Type B pancreatic cell (in vitro differentiated cells): ENCODE measurements at regions not wholly inside any gene's neighbourhood (a gene's known extent, or its start where the extent isn't known, plus 50 kb on each side); places are given as distances from the start of the nearest gene placed in this dataset.

Source experiments
- DNase-seq: peaks from one replicate; pipeline ENCODE4 v3.0.0; 2021; ENCODE audit warnings: mixed read lengths; ENCODE audit not compliant: unreplicated experiment; ENCODE audit errors: extremely low spot score
- H3K27ac Mint-ChIP-seq: 2 replicates; pipeline ENCODE4 v1.8.0; 2021; ENCODE audit warnings: mild to moderate bottlenecking, mixed read lengths
- H3K27me3 Mint-ChIP-seq: 2 replicates; pipeline ENCODE4 v1.8.0; 2021; ENCODE audit warnings: mixed read lengths
- H3K36me3 Mint-ChIP-seq: 2 replicates; pipeline ENCODE4 v1.8.0; 2021; ENCODE audit warnings: mixed read lengths
- H3K4me1 Mint-ChIP-seq: one replicate; pipeline ENCODE4 v1.8.0; 2021; ENCODE audit warnings: mixed read lengths; ENCODE audit not compliant: unreplicated experiment
- H3K4me3 Mint-ChIP-seq: 2 replicates; pipeline ENCODE4 v1.8.0; 2021; ENCODE audit warnings: mild to moderate bottlenecking, mixed read lengths
- H3K9me3 Mint-ChIP-seq: 2 replicates; pipeline ENCODE4 v1.8.0; 2021; ENCODE audit warnings: mixed read lengths
- CTCF ChIP-seq: fragments of 200-600 bp; sonication (generic); conservative IDR thresholded peaks from 2 replicates; pipeline ENCODE4 v1.5.0; 2021; ENCODE audit warnings: antibody characterized with exemption, mild to moderate bottlenecking

GRCh38 chr2:60091894-60092293, 461.6 kb downstream of the BCL11A start:
- H3K27ac Mint-ChIP-seq = peak overlapping the region; percentile 11
- peaks cover 27% of the 10 kb centered on the region for H3K4me1 Mint-ChIP-seq
- H3K4me3 Mint-ChIP-seq = peak overlapping the region; percentile 11
- H3K27me3 Mint-ChIP-seq = peaks cover 3% of the 10 kb centered on the region
- H3K9me3 Mint-ChIP-seq = no peaks in the 10 kb centered on the region
- H3K36me3 Mint-ChIP-seq = no peaks in the 10 kb centered on the region
- TF ChIP-seq CTCF = no peak
- DNase-seq = no peak

GRCh38 chr2:60091266-60091665, 462.2 kb downstream of the BCL11A start:
- Mint-ChIP-seq H3K27ac (no peak overlapping the region), H3K4me3 (peak overlapping the region; percentile 11), H3K27me3 (peaks cover 3% of the 10 kb centered on the region), H3K4me1 (peaks cover 27% of the 10 kb centered on the region), H3K36me3 (no peaks in the 10 kb centered on the region), H3K9me3 (no peaks in the 10 kb centered on the region)
- TF ChIP-seq CTCF = no peak
- no peak for DNase-seq

- H3K4me1 Mint-ChIP-seq = peaks cover 10% of the 10 kb centered on the region
- no peak overlapping the region for H3K4me3 Mint-ChIP-seq
- H3K9me3 Mint-ChIP-seq = no peaks in the 10 kb centered on the region
- DNase-seq = no peak
- H3K27ac Mint-ChIP-seq = no peak overlapping the region
- peaks cover 4% of the 10 kb centered on the region for H3K27me3 Mint-ChIP-seq
- H3K36me3 Mint-ChIP-seq = no peaks in the 10 kb centered on the region
- TF ChIP-seq CTCF = no peak
Observed at GRCh38 chr2:60079562-60079961, 473.9 kb downstream of the BCL11A start.

GRCh38 chr2:60075048-60075447, 478.4 kb downstream of the BCL11A start:
- Mint-ChIP-seq H3K4me1 (peaks cover 25% of the 10 kb centered on the region), H3K27ac (no peak overlapping the region)

GRCh38 chr2:60073201-60073600, 480.3 kb downstream of the BCL11A start:
- Mint-ChIP-seq H3K36me3 (no peaks in the 10 kb centered on the region), H3K27ac (no peak overlapping the region), H3K4me3 (no peak overlapping the region), H3K27me3 (peaks cover 14% of the 10 kb centered on the region), H3K4me1 (peaks cover 39% of the 10 kb centered on the region), H3K9me3 (no peaks in the 10 kb centered on the region)
- no peak for DNase-seq
- TF ChIP-seq CTCF = no peak

More at GRCh38 chr2:60075048-60075447, 478.4 kb downstream of the BCL11A start:
- DNase-seq = no peak
- no peak for TF ChIP-seq CTCF
- Mint-ChIP-seq H3K36me3 (no peaks in the 10 kb centered on the region), H3K4me3 (no peak overlapping the region), H3K9me3 (no peaks in the 10 kb centered on the region), H3K27me3 (peaks cover 11% of the 10 kb centered on the region)

GRCh38 chr2:60072609-60073008, 480.8 kb downstream of the BCL11A start:
- peaks cover 39% of the 10 kb centered on the region for H3K4me1 Mint-ChIP-seq
- peaks cover 14% of the 10 kb centered on the region for H3K27me3 Mint-ChIP-seq
- TF ChIP-seq CTCF = no peak
- DNase-seq = no peak
- H3K27ac Mint-ChIP-seq = no peak overlapping the region
- no peaks in the 10 kb centered on the region for H3K9me3 Mint-ChIP-seq
- no peak overlapping the region for H3K4me3 Mint-ChIP-seq
- no peaks in the 10 kb centered on the region for H3K36me3 Mint-ChIP-seq
